ENCODE measurements at regions not wholly inside any gene's neighbourhood (a gene's known extent, or its start where the extent isn't known, plus 50 kb on each side); places are given as distances from the start of the nearest gene placed in this dataset.

- TF ChIP-seq POLR2A (IDR thresholded peaks at IDR 0.05; ENCODE audit: low read length) (no peak), GATA1 (IDR thresholded peaks at IDR 0.05; ENCODE audit: low read depth, low read length) (no peak)
These were observed 2012.4 kb upstream of the IGFBP7 start for GRCh38 chr4:59122626-59123025.

Measured in erythroblast (primary cell).